Smooth muscle cell (in vitro differentiated cells): ENCODE measurements at regions not wholly inside any gene's neighbourhood (a gene's known extent, or its start where the extent isn't known, plus 50 kb on each side); places are given as distances from the start of the nearest gene placed in this dataset.

ENCODE experiments used
- DNase-seq: peaks from one replicate; lab custom pipeline; 2025; ENCODE audit not compliant: unreplicated experiment; lab: John Stamatoyannopoulos, UW
- H2AFZ ChIP-seq: fragments of 200-600 bp; sonication (generic); 2 replicates; pipeline ENCODE4 v1.6.0; 2016; ENCODE audit warnings: antibody characterized with exemption, low read depth, mild to moderate bottlenecking
- H3F3A ChIP-seq: fragments of 200-600 bp; sonication (generic); 2 replicates; pipeline ENCODE4 v1.6.0; 2017; ENCODE audit warnings: antibody characterized with exemption, low read depth
- H3K27ac ChIP-seq: fragments of 200-600 bp; sonication (generic); 2 replicates; pipeline ENCODE4 v1.5.1; 2016; ENCODE audit warnings: low read depth, mild to moderate bottlenecking
- H3K27me3 ChIP-seq: fragments of 200-600 bp; sonication (generic); 2 replicates; pipeline ENCODE4 v1.6.1; 2016; ENCODE audit warnings: low read depth, mild to moderate bottlenecking
- H3K36me3 ChIP-seq: fragments of 200-600 bp; sonication (generic); 2 replicates; pipeline ENCODE4 v1.5.1; 2016; ENCODE audit warnings: low read depth
- H3K4me1 ChIP-seq: fragments of 200-600 bp; sonication (generic); 2 replicates; pipeline ENCODE4 v1.5.1; 2016; ENCODE audit warnings: low read depth
- H3K4me2 ChIP-seq: fragments of 200-600 bp; sonication (generic); 2 replicates; pipeline ENCODE4 v1.6.0; 2016; ENCODE audit warnings: mild to moderate bottlenecking
- H3K4me3 ChIP-seq: fragments of 200-600 bp; sonication (generic); 2 replicates; pipeline ENCODE4 v1.5.1; 2016; ENCODE audit warnings: mild to moderate bottlenecking
- H3K79me2 ChIP-seq: fragments of 200-600 bp; sonication (generic); 2 replicates; pipeline ENCODE4 v1.6.0; 2016; ENCODE audit warnings: low read depth, mild to moderate bottlenecking
- H3K9ac ChIP-seq: fragments of 200-600 bp; sonication (generic); 2 replicates; pipeline ENCODE4 v1.6.0; 2016; ENCODE audit warnings: low read depth
- H3K9me3 ChIP-seq: fragments of 200-600 bp; sonication (generic); replicated peaks from 2 replicates; pipeline ENCODE4 v1.5.1; 2016; ENCODE audit warnings: low read depth
- H4K20me1 ChIP-seq: fragments of 200-600 bp; sonication (generic); 2 replicates; pipeline ENCODE4 v1.6.0; 2016; ENCODE audit warnings: low read depth
- WGBS: methylation state at CpG from one replicate; pipeline ENCODE4 v1.1.7; 2016; ENCODE audit warnings: low lambda C conversion rate; 5-methylcytosine and 5-hydroxymethylcytosine counted together
- TF ChIP-seq, protein P1 (sequence below): fragments of 200-600 bp; sonication (generic); IDR thresholded peaks from 2 replicates; pipeline ENCODE4 v1.5.1; 2017; ENCODE audit warnings: borderline replicate concordance, mild to moderate bottlenecking, antibody characterized with exemption; ENCODE audit not compliant: insufficient read depth, poor library complexity, severe bottlenecking

DNA sequence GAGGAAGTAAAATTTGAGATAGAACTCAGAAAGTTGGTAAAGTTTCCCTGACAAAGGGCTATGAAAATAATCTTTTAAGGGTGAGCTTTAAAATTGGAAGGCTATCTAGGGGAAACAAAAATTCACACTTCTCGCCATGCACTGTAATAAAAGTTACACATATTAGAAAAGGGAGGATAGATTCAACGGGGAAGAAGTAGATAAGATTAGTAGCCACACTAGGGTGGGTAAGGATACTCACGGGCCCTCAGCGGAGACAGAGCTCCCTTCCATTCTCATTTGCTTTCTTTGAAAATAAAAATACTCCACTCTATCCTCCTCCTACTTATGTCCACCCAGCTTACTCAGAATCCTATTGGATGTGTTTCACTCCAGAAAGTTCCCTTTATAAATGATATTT lies 691.3 kb upstream of the NR2F2 start:
- no peaks in the 10 kb centered on the region for H3K79me2 ChIP-seq
- WGBS = 94% methylated on average over 4 of the region's 4 CpGs
- H3K9me3 ChIP-seq = no peaks in the 10 kb centered on the region
- no peaks in the 10 kb centered on the region for H3K4me1 ChIP-seq
- no peaks in the 10 kb centered on the region for H4K20me1 ChIP-seq
- no peak overlapping the region for H3K4me3 ChIP-seq
- H3K9ac ChIP-seq = no peak overlapping the region
- H2AFZ ChIP-seq = no peak overlapping the region
- DNase-seq = no peak
- TF ChIP-seq, protein P1, sequence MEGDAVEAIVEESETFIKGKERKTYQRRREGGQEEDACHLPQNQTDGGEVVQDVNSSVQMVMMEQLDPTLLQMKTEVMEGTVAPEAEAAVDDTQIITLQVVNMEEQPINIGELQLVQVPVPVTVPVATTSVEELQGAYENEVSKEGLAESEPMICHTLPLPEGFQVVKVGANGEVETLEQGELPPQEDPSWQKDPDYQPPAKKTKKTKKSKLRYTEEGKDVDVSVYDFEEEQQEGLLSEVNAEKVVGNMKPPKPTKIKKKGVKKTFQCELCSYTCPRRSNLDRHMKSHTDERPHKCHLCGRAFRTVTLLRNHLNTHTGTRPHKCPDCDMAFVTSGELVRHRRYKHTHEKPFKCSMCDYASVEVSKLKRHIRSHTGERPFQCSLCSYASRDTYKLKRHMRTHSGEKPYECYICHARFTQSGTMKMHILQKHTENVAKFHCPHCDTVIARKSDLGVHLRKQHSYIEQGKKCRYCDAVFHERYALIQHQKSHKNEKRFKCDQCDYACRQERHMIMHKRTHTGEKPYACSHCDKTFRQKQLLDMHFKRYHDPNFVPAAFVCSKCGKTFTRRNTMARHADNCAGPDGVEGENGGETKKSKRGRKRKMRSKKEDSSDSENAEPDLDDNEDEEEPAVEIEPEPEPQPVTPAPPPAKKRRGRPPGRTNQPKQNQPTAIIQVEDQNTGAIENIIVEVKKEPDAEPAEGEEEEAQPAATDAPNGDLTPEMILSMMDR = no peak
- H3K36me3 ChIP-seq = no peaks in the 10 kb centered on the region
- H3K4me2 ChIP-seq = no peak overlapping the region
- no peaks in the 10 kb centered on the region for H3F3A ChIP-seq
- H3K27ac ChIP-seq = no peak overlapping the region
- no peaks in the 10 kb centered on the region for H3K27me3 ChIP-seq

DNA sequence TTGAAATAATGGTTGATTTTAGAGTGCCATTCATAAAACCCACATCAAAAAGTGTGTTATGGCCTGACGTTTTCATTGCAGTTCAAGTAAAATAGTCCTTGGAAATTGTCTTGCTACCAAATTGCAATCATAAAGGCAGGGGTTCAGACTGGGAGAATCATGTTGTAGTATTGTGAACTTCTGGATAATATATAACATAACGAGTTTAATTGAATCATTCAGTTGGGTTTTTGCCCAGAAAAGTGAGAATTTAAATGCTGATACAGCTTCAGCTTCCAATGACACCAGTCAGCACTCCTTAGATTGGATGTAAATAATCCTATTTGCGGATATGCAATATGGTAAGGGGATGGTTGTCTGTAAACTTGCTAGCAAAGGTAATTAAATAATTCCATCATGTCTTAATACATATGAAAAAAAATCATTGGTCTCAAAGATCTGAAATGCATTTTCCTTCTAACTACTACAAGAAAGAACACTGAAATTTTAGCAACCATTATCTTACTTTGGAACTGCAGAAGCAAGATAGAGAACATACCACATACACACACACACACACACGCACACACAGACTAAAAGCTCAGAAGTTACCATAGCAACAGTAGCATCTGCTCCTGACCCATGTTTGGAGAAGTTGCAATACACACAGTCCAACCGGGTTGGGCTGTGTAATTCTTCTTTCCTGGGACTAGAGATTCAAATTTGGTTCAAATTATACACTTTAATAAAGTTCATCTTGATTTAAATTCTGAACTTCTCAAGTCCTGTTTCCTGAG lies 686.2 kb upstream of the NR2F2 start:
- Histone ChIP-seq H3K4me3 (no peak overlapping the region), H3F3A (no peaks in the 10 kb centered on the region), H3K27ac (no peak overlapping the region), H3K79me2 (no peaks in the 10 kb centered on the region), H3K4me1 (no peaks in the 10 kb centered on the region), H4K20me1 (no peaks in the 10 kb centered on the region), H3K27me3 (no peaks in the 10 kb centered on the region), H3K9me3 (no peaks in the 10 kb centered on the region), H2AFZ (no peak overlapping the region), H3K36me3 (no peaks in the 10 kb centered on the region), H3K9ac (no peak overlapping the region), H3K4me2 (no peak overlapping the region)
- TF ChIP-seq, protein P1 = no peak
- 87% methylated on average over 5 of the region's 5 CpGs for WGBS
- no peak for DNase-seq

DNA sequence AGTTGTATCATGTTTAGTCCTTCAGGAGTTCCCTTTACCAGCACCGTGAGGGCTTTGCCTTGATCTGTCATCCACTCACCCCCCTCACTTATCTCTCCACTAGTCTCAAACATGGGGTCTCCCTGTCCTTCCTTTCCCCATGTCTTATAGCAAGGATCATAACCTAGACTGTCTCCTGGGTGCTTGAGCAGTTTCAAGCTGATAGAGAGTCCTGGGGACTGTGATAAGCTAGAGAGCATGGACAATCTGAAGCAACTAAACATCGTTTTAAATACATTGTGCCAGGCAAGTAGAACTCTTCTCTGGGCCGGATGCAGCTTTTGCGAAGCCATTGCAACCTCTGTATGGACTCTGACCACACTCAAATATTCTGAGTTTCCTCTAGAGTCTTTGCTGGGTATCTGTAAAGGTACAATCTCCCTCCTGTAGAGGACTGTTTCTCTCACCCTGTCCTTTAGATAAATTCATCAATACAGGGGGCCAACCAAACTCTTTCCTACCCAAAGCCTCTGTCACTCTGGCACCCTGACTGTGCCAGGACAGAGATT lies 684.6 kb upstream of the NR2F2 start:
- no peaks in the 10 kb centered on the region for H3K9me3 ChIP-seq
- H3K4me2 ChIP-seq = no peak overlapping the region
- H3K9ac ChIP-seq = no peak overlapping the region
- no peaks in the 10 kb centered on the region for H3K27me3 ChIP-seq
- H3K4me1 ChIP-seq = no peaks in the 10 kb centered on the region
- no peak for DNase-seq
- H3K27ac ChIP-seq = no peak overlapping the region
- H3F3A ChIP-seq = no peaks in the 10 kb centered on the region
- H3K4me3 ChIP-seq = no peak overlapping the region
- H3K36me3 ChIP-seq = no peaks in the 10 kb centered on the region
- TF ChIP-seq, protein P1 = no peak
- WGBS = 87% methylated on average over 4 of the region's 4 CpGs
- H3K79me2 ChIP-seq = no peaks in the 10 kb centered on the region
- no peak overlapping the region for H2AFZ ChIP-seq
- no peaks in the 10 kb centered on the region for H4K20me1 ChIP-seq
